ENCODE measurements at regions not wholly inside any gene's neighbourhood (a gene's known extent, or its start where the extent isn't known, plus 50 kb on each side); places are given as distances from the start of the nearest gene placed in this dataset.
"Not testable (repeated sequence)": the region's sequence is repeated elsewhere in the genome, so short reads cannot be mapped to it uniquely, and the experiment has no call there.

GRCh38 chr2:89767572-89768435 is 1076.3 kb downstream of the RPIA start:
- H3K36me3 Mint-ChIP-seq (ENCODE audit: low read depth): no peaks in the 10 kb centered on the region
- no peak for DNase-seq (ENCODE audit: low spot score)
- H3K27me3 Mint-ChIP-seq (ENCODE audit: low read depth): peaks cover 16% of the 10 kb centered on the region
- peaks cover 36% of the 10 kb centered on the region for H3K9me3 Mint-ChIP-seq
- intact Hi-C loops (cut with micrococcal nuclease): no loop called here
- H3K27ac Mint-ChIP-seq: no peak overlapping the region
- H3K4me3 Mint-ChIP-seq (ENCODE audit: low read depth): no peak overlapping the region
- no peaks in the 10 kb centered on the region for H3K4me1 Mint-ChIP-seq (ENCODE audit: low read depth)

GRCh38 chr2:89775885-89776284 is 1084.4 kb downstream of the RPIA start:
- intact Hi-C loops (cut with micrococcal nuclease): no loop called here
- no peak overlapping the region for H3K27ac Mint-ChIP-seq
- H3K4me3 Mint-ChIP-seq (ENCODE audit: low read depth): no peak overlapping the region
- H3K4me1 Mint-ChIP-seq (ENCODE audit: low read depth): no peaks in the 10 kb centered on the region
- H3K36me3 Mint-ChIP-seq (ENCODE audit: low read depth): peaks cover 25% of the 10 kb centered on the region
- H3K9me3 Mint-ChIP-seq: peaks cover 89% of the 10 kb centered on the region
- no peaks in the 10 kb centered on the region for H3K27me3 Mint-ChIP-seq (ENCODE audit: low read depth)
- DNase-seq (ENCODE audit: low spot score): no peak

DNA sequence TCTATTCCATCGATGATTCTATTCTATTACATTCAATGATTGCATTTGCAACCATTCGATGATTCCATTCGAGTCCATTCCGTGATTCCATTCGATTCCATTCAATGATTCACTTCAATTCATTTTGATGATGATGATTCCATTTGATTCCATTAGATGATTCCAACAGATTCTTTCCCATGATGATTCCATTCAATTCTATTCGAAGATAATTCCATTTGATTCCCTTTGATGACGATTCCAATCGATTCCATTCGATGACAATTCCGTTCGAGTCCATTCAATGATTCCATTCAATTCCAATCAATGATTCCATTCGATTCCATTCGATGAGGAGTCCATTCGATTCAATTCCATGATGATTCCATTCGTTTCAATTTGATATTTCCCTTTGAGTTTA is 1088.8 kb downstream of the RPIA start:
- intact Hi-C loops (cut with micrococcal nuclease): no loop called here

DNA sequence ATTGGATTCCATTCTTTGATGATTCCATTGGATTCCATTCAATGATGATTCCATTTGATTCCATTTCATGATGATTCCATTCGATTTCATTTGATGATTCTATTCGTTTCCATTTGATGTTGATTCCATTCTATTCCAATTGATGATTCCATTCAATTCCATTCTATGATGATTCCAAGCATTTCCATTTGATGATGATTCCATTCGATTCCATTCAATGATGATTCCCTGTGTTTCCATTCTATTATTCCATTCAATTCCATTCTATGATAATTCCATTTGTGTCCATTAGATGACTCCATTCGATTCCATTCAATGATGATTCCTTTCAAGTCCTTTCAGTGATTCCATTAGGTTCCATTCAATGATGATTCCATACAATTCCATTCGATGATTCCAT is 1090.5 kb downstream of the RPIA start:
- peaks cover 46% of the 10 kb centered on the region for H3K36me3 Mint-ChIP-seq (ENCODE audit: low read depth)
- H3K4me1 Mint-ChIP-seq (ENCODE audit: low read depth): no peaks in the 10 kb centered on the region
- DNase-seq (ENCODE audit: low spot score): no peak
- intact Hi-C loops (cut with micrococcal nuclease): no loop called here
- no peak overlapping the region for H3K4me3 Mint-ChIP-seq (ENCODE audit: low read depth)
- H3K27me3 Mint-ChIP-seq (ENCODE audit: low read depth): no peaks in the 10 kb centered on the region
- H3K9me3 Mint-ChIP-seq: peaks cover 93% of the 10 kb centered on the region
- H3K27ac Mint-ChIP-seq: no peak overlapping the region

More for the DNA sequence above, 1088.8 kb downstream of the RPIA start:
- H3K27ac Mint-ChIP-seq: no peak overlapping the region
- DNase-seq (ENCODE audit: low spot score): no peak
- H3K36me3 Mint-ChIP-seq (ENCODE audit: low read depth): peaks cover 46% of the 10 kb centered on the region
- H3K4me1 Mint-ChIP-seq (ENCODE audit: low read depth): no peaks in the 10 kb centered on the region
- H3K4me3 Mint-ChIP-seq (ENCODE audit: low read depth): no peak overlapping the region
- peaks cover 99% of the 10 kb centered on the region for H3K9me3 Mint-ChIP-seq
- no peaks in the 10 kb centered on the region for H3K27me3 Mint-ChIP-seq (ENCODE audit: low read depth)

DNA sequence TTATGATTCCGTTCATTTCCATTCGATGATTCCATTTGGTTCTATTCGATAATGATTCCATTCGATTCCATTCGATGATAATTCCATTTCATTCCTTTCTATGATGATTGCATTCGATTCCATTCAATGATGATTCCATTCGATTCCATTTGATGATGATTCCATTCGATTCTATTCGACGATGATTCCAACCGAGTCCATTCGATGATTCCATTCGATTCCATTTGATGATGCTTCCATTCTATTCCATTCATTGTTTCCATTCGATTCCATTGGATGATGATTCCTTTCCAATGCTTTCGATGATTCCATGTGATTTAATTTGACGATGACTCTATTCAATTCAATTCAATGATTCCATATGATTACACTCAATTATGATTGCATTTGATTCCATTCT is 1093.5 kb downstream of the RPIA start:
- Mint-ChIP-seq H3K9me3 (peaks cover 93% of the 10 kb centered on the region), H3K36me3 (ENCODE audit: low read depth) (peaks cover 31% of the 10 kb centered on the region), H3K4me3 (ENCODE audit: low read depth) (no peak overlapping the region), H3K27me3 (ENCODE audit: low read depth) (no peaks in the 10 kb centered on the region), H3K4me1 (ENCODE audit: low read depth) (no peaks in the 10 kb centered on the region), H3K27ac (no peak overlapping the region)
- intact Hi-C loops (cut with micrococcal nuclease): no loop called here
- no peak for DNase-seq (ENCODE audit: low spot score)

- H3K27me3 Mint-ChIP-seq (ENCODE audit: low read depth); DNase-seq (ENCODE audit: low spot score); intact Hi-C loops (cut with micrococcal nuclease); H3K27ac Mint-ChIP-seq; H3K4me3 Mint-ChIP-seq (ENCODE audit: low read depth); H3K4me1 Mint-ChIP-seq (ENCODE audit: low read depth): not testable (repeated sequence)
- Mint-ChIP-seq H3K36me3 (ENCODE audit: low read depth) (peaks cover 26% of the 10 kb centered on the region), H3K9me3 (peaks cover 93% of the 10 kb centered on the region)
Observed at GRCh38 chr2:89785528-89785927, 1094.1 kb downstream of the RPIA start.

DNA sequence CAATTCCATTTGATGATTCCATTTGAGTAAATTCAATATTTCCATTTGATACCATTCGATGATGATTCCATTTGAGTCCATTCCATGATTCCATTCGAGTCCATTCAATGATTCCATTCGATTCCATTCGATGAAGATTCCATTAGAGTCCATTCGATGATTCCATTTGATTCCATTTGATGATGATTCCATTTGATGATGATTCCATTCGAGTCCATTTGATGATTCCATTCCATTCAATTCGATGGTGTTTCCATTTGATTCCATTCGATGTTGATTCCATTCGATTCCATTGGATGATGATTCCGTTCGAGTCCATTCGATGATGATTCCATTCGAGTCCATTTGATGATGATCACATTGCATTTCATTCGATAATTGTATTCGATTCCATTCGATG is 1095.2 kb downstream of the RPIA start:
- H3K9me3 Mint-ChIP-seq: peaks cover 92% of the 10 kb centered on the region
- peaks cover 31% of the 10 kb centered on the region for H3K36me3 Mint-ChIP-seq (ENCODE audit: low read depth)
- H3K27me3 Mint-ChIP-seq (ENCODE audit: low read depth); intact Hi-C loops (cut with micrococcal nuclease); H3K27ac Mint-ChIP-seq; H3K4me1 Mint-ChIP-seq (ENCODE audit: low read depth); H3K4me3 Mint-ChIP-seq (ENCODE audit: low read depth); DNase-seq (ENCODE audit: low spot score): not testable (repeated sequence)

GRCh38 chr2:89795530-89795929 is 1104.1 kb downstream of the RPIA start:
- H3K4me1 Mint-ChIP-seq (ENCODE audit: low read depth); H3K27me3 Mint-ChIP-seq (ENCODE audit: low read depth); intact Hi-C loops (cut with micrococcal nuclease); H3K4me3 Mint-ChIP-seq (ENCODE audit: low read depth); DNase-seq (ENCODE audit: low spot score); H3K27ac Mint-ChIP-seq: not testable (repeated sequence)
- Mint-ChIP-seq H3K9me3 (peaks cover 98% of the 10 kb centered on the region), H3K36me3 (ENCODE audit: low read depth) (peaks cover 47% of the 10 kb centered on the region)

GRCh38 chr2:89797320-89798038 is 1106.0 kb downstream of the RPIA start:
- Mint-ChIP-seq H3K4me1 (ENCODE audit: low read depth) (no peaks in the 10 kb centered on the region), H3K36me3 (ENCODE audit: low read depth) (peaks cover 40% of the 10 kb centered on the region), H3K9me3 (peaks cover 99% of the 10 kb centered on the region), H3K27me3 (ENCODE audit: low read depth) (no peaks in the 10 kb centered on the region), H3K27ac (no peak overlapping the region), H3K4me3 (ENCODE audit: low read depth) (no peak overlapping the region)
- intact Hi-C loops (cut with micrococcal nuclease): no loop called here
- no peak for DNase-seq (ENCODE audit: low spot score)

- H3K27ac Mint-ChIP-seq; H3K4me3 Mint-ChIP-seq (ENCODE audit: low read depth); H3K27me3 Mint-ChIP-seq (ENCODE audit: low read depth); H3K4me1 Mint-ChIP-seq (ENCODE audit: low read depth); DNase-seq (ENCODE audit: low spot score); intact Hi-C loops (cut with micrococcal nuclease): not testable (repeated sequence)
- Mint-ChIP-seq H3K36me3 (ENCODE audit: low read depth) (peaks cover 36% of the 10 kb centered on the region), H3K9me3 (peaks cover 100% of the 10 kb centered on the region)
Observed at GRCh38 chr2:89801207-89801606, 1109.7 kb downstream of the RPIA start.

DNA sequence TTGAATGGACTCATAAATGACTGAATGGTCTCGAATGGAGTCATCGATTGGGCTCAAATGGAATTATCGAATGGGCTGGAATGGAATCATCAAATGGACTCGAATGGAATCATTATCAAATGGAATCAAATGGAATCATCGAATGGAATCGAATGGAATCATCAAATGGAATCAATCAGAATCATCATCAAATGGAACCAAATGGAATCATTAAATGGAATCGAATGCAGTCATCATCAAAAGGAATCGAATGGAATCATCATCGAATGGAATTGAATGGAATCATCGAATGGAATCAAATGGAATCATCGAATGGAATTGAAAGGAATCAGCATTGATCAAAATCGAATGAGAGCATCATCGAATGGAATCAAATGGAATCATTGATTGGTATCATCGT is 1114.9 kb downstream of the RPIA start:
- H3K27me3 Mint-ChIP-seq (ENCODE audit: low read depth); H3K27ac Mint-ChIP-seq; H3K4me1 Mint-ChIP-seq (ENCODE audit: low read depth); DNase-seq (ENCODE audit: low spot score); H3K4me3 Mint-ChIP-seq (ENCODE audit: low read depth); intact Hi-C loops (cut with micrococcal nuclease): not testable (repeated sequence)
- peaks cover 13% of the 10 kb centered on the region for H3K36me3 Mint-ChIP-seq (ENCODE audit: low read depth)
- H3K9me3 Mint-ChIP-seq: peaks cover 82% of the 10 kb centered on the region

GRCh38 chr2:89811295-89811694 is 1119.8 kb downstream of the RPIA start:
- Mint-ChIP-seq H3K9me3 (peaks cover 32% of the 10 kb centered on the region), H3K4me3 (ENCODE audit: low read depth) (no peak overlapping the region), H3K36me3 (ENCODE audit: low read depth) (peaks cover 8% of the 10 kb centered on the region), H3K27me3 (ENCODE audit: low read depth) (no peaks in the 10 kb centered on the region), H3K4me1 (ENCODE audit: low read depth) (no peaks in the 10 kb centered on the region), H3K27ac (no peak overlapping the region)
- intact Hi-C loops (cut with micrococcal nuclease): no loop called here
- DNase-seq (ENCODE audit: low spot score): no peak

GRCh38 chr2:89811910-89812309 is 1120.4 kb downstream of the RPIA start:
- H3K4me1 Mint-ChIP-seq (ENCODE audit: low read depth); DNase-seq (ENCODE audit: low spot score); intact Hi-C loops (cut with micrococcal nuclease); H3K27ac Mint-ChIP-seq; H3K4me3 Mint-ChIP-seq (ENCODE audit: low read depth); H3K27me3 Mint-ChIP-seq (ENCODE audit: low read depth); H3K36me3 Mint-ChIP-seq (ENCODE audit: low read depth): not testable (repeated sequence)
- peaks cover 26% of the 10 kb centered on the region for H3K9me3 Mint-ChIP-seq
